SK-N-SH (cell line): ENCODE measurements at regions not wholly inside any gene's neighbourhood (a gene's known extent, or its start where the extent isn't known, plus 50 kb on each side); places are given as distances from the start of the nearest gene placed in this dataset.

ENCODE experiments used
- CTCF ChIA-PET: fragments of 300-600, 350-600 bp; formaldehyde crosslinking; extraction: SDS; loops from one replicate; lab custom pipeline; 2021; lab: Yijun Ruan, JAX
- POLR2A ChIA-PET: fragments of 350-600 bp; sonication (Branson Sonifier 250); formaldehyde crosslinking; extraction: SDS; loops from one replicate; lab custom pipeline; 2020; ENCODE audit warnings: antibody characterized with exemption, inconsistent platforms; lab: Yijun Ruan, JAX
- DNase-seq: peaks from one replicate; pipeline ENCODE4 v3.0.0; 2012
- H2AFZ ChIP-seq: fragments of 200-600 bp; sonication (generic); 2 replicates; pipeline ENCODE4 v1.8.1; 2016; ENCODE audit warnings: antibody characterized with exemption, mild to moderate bottlenecking, low read depth
- H3F3A ChIP-seq: fragments of 200-600 bp; sonication (generic); replicated peaks from 2 replicates; pipeline ENCODE3; 2016; ENCODE audit warnings: antibody characterized with exemption, mild to moderate bottlenecking; ENCODE audit not compliant: insufficient read depth
- H3K27ac ChIP-seq, 2 experiments: fragments of 200-500 bp in 1 of 2; fragments of 200-600 bp in 1 of 2; sonication (Bioruptor generic) in 1 of 2; sonication (generic), shearing (Covaris generic) in 1 of 2; 2 replicates each; pipeline versions ENCODE4 v1.5.1 to v1.6.1; 2014 to 2016; ENCODE audit warnings: low read depth in 2 of 2, inconsistent platforms in 1 of 2, low read length in 1 of 2, mild to moderate bottlenecking in 1 of 2, mixed read lengths in 1 of 2
- H3K27me3 ChIP-seq: fragments of 200-600 bp; sonication (generic), shearing (Covaris generic); 2 replicates; pipeline ENCODE4 v1.6.1; 2016; ENCODE audit warnings: mixed run types; ENCODE audit not compliant: insufficient read depth
- H3K36me3 ChIP-seq, 2 experiments: fragments of 200-500 bp in 1 of 2; fragments of 200-600 bp in 1 of 2; sonication (Bioruptor generic) in 1 of 2; sonication (generic) in 1 of 2; replicated peaks in 1 of 2; 2 replicates each; pipeline versions ENCODE3 to v1.5.1; 2014 to 2016; ENCODE audit warnings: low read length in 1 of 2, mild to moderate bottlenecking in 1 of 2; ENCODE audit not compliant: insufficient read depth in 2 of 2, control insufficient read depth in 1 of 2
- H3K4me1 ChIP-seq, 2 experiments: fragments of 200-500 bp in 1 of 2; fragments of 200-600 bp in 1 of 2; sonication (Bioruptor generic) in 1 of 2; sonication (generic), shearing (Covaris generic) in 1 of 2; 2 replicates each; pipeline versions ENCODE4 v1.5.1 to v1.6.1; 2014 to 2016; ENCODE audit warnings: low read depth in 1 of 2, low read length in 1 of 2, mixed run types in 1 of 2; ENCODE audit not compliant: insufficient read depth in 2 of 2, control insufficient read depth in 1 of 2
- H3K4me2 ChIP-seq: fragments of 200-600 bp; sonication (generic), shearing (Covaris generic); 2 replicates; pipeline ENCODE4 v1.6.1; 2017; ENCODE audit warnings: mixed run types
- H3K4me3 ChIP-seq, 2 experiments: fragments of 200-500 bp in 1 of 2; fragments of 200-600 bp in 1 of 2; sonication (Bioruptor generic) in 1 of 2; sonication (generic), shearing (Covaris generic) in 1 of 2; 2 replicates each; pipeline versions ENCODE4 v1.5.1 to v1.8.1; 2014 to 2016; ENCODE audit warnings: low read depth in 2 of 2, inconsistent platforms in 1 of 2, low read length in 1 of 2, mild to moderate bottlenecking in 1 of 2, mixed read lengths in 1 of 2, moderate library complexity in 1 of 2
- H3K79me2 ChIP-seq: fragments of 200-600 bp; sonication (generic); 2 replicates; pipeline ENCODE4 v1.8.1; 2017; ENCODE audit warnings: mild to moderate bottlenecking; ENCODE audit not compliant: insufficient read depth
- H3K9ac ChIP-seq: fragments of 200-600 bp; sonication (generic); 2 replicates; pipeline ENCODE4 v1.6.1; 2017; ENCODE audit warnings: mixed run types
- H3K9me2 ChIP-seq: fragments of 200-600 bp; sonication (generic); 2 replicates; pipeline ENCODE4 v1.6.1; 2017; ENCODE audit warnings: mixed run types
- H3K9me3 ChIP-seq: fragments of 200-600 bp; sonication (generic); 2 replicates; pipeline ENCODE4 v1.6.1; 2017; ENCODE audit warnings: mixed run types, mild to moderate bottlenecking, moderate library complexity
- H4K20me1 ChIP-seq: fragments of 200-600 bp; sonication (generic); 2 replicates; pipeline ENCODE4 v1.6.1; 2017; ENCODE audit warnings: mild to moderate bottlenecking, mixed run types; ENCODE audit not compliant: insufficient read depth
- ELF1 ChIP-seq: IDR thresholded peaks from 2 replicates; pipeline ENCODE4 v1.4.0; 2012
- FOSL2 ChIP-seq: IDR thresholded peaks from 2 replicates; pipeline ENCODE4 v1.4.0; 2012; ENCODE audit warnings: low read depth, mild to moderate bottlenecking, moderate library complexity, borderline replicate concordance
- FOXJ3 ChIP-seq: sonication (generic); formaldehyde crosslinking; IDR thresholded peaks from 2 replicates; pipeline ENCODE4 v1.5.1; 2020; ENCODE audit warnings: mild to moderate bottlenecking, missing genetic modification reagents
- GATA2 ChIP-seq: sonication (generic); formaldehyde crosslinking; IDR thresholded peaks from 2 replicates; pipeline ENCODE4 v1.5.0; 2020; ENCODE audit warnings: mild to moderate bottlenecking, missing genetic modification reagents
- JUND ChIP-seq: IDR thresholded peaks from 2 replicates; pipeline ENCODE4 v1.4.0; 2012
- NRF1 ChIP-seq: IDR thresholded peaks from 2 replicates; pipeline ENCODE4 v1.6.1; 2012; ENCODE audit warnings: low read depth, mild to moderate bottlenecking, low read length
- RAD21 ChIP-seq: IDR thresholded peaks from 2 replicates; pipeline ENCODE4 v1.6.1; 2012; ENCODE audit warnings: mild to moderate bottlenecking, low read length
- RCOR1 ChIP-seq: fragments of 150-350 bp; IDR thresholded peaks from 2 replicates; pipeline ENCODE4 v1.6.1; 2017; ENCODE audit warnings: antibody characterized with exemption, low read length
- RXRA ChIP-seq: IDR thresholded peaks from 2 replicates; pipeline ENCODE4 v1.4.0; 2012; ENCODE audit warnings: low read depth, mild to moderate bottlenecking, borderline replicate concordance
- SIN3A ChIP-seq: IDR thresholded peaks from 2 replicates; pipeline ENCODE4 v1.6.1; 2012; ENCODE audit warnings: low read depth, mild to moderate bottlenecking, low read length, moderate library complexity, borderline replicate concordance
- SMC3 ChIP-seq: IDR thresholded peaks from 2 replicates; pipeline ENCODE4 v1.6.1; 2012; ENCODE audit warnings: low read depth, low read length, improper control_type of control experiment
- TAF1 ChIP-seq: IDR thresholded peaks from 2 replicates; pipeline ENCODE4 v1.6.1; 2012; ENCODE audit warnings: low read depth, mild to moderate bottlenecking, low read length, moderate library complexity, borderline replicate concordance
- TEAD4 ChIP-seq: IDR thresholded peaks from 2 replicates; pipeline ENCODE4 v1.4.0; 2012; ENCODE audit warnings: mild to moderate bottlenecking, borderline replicate concordance; ENCODE audit not compliant: insufficient read depth
- WGBS: methylation state at CpG from one replicate; pipeline ENCODE4 v1.1.6; 2017; ENCODE audit warnings: low lambda C conversion rate; 5-methylcytosine and 5-hydroxymethylcytosine counted together
- TF ChIP-seq, protein P1 (sequence below): fragments of 150-350 bp; IDR thresholded peaks from 2 replicates; pipeline ENCODE4 v1.6.1; 2016; ENCODE audit warnings: mild to moderate bottlenecking, low read depth, low read length
- TF ChIP-seq, protein P2 (sequence below): IDR thresholded peaks from 2 replicates; pipeline ENCODE4 v1.4.0; 2012; ENCODE audit warnings: low read depth, borderline replicate concordance
- TF ChIP-seq, protein P3 (sequence below): IDR thresholded peaks from 2 replicates; pipeline ENCODE4 v1.4.0; 2012; ENCODE audit warnings: low read depth, borderline replicate concordance
- TF ChIP-seq, protein P4 (sequence below): IDR thresholded peaks from 2 replicates; pipeline ENCODE4 v1.4.0; 2012; ENCODE audit warnings: low read depth
- TF ChIP-seq, protein P5 (sequence below): IDR thresholded peaks from 2 replicates; pipeline ENCODE4; 2012

DNA sequence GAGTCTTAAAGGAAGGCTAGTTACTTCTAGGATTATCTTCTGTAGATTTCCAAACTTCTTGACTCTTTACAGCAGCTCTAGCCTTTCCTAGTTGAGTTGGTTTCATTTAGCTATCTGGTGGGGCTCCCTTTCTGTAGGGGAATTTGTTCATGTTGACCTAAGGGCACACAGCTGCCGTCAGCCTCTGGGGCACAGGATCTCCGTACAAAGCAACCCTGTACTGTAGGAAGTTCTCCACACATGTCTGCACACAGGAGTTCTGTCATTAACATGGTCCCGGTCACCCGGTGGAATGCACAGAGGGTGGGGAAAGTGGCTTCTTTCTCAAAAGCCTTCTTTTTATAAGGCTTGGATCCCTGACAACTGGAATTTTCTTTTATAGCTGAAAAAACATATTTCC, 88.7 kb upstream of the TNIK start:
- Histone ChIP-seq H3K4me1 (no peaks in the 10 kb centered on the region), H3K36me3 (no peaks in the 10 kb centered on the region), H2AFZ (no peak overlapping the region), H3K27me3 (no peaks in the 10 kb centered on the region), H3F3A (no peaks in the 10 kb centered on the region), H3K79me2 (no peaks in the 10 kb centered on the region), H4K20me1 (no peaks in the 10 kb centered on the region), H3K9ac (no peak overlapping the region), H3K9me2 (no peaks in the 10 kb centered on the region)
- DNase-seq: no peak
- WGBS: 96% methylated on average over 4 of the region's 4 CpGs
- TF ChIP-seq SMC3 (no peak), FOXJ3 (CRISPR knock-in tag) (no peak), TAF1 (no peak), NRF1 (no peak), FOSL2 (no peak), SIN3A (no peak), JUND (no peak), ELF1 (no peak), RAD21 (no peak), RXRA (no peak), TEAD4 (no peak), RCOR1 (no peak), GATA2 (no peak)
- TF ChIP-seq, protein P1, sequence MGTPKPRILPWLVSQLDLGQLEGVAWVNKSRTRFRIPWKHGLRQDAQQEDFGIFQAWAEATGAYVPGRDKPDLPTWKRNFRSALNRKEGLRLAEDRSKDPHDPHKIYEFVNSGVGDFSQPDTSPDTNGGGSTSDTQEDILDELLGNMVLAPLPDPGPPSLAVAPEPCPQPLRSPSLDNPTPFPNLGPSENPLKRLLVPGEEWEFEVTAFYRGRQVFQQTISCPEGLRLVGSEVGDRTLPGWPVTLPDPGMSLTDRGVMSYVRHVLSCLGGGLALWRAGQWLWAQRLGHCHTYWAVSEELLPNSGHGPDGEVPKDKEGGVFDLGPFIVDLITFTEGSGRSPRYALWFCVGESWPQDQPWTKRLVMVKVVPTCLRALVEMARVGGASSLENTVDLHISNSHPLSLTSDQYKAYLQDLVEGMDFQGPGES: no peak
- TF ChIP-seq, protein P2, sequence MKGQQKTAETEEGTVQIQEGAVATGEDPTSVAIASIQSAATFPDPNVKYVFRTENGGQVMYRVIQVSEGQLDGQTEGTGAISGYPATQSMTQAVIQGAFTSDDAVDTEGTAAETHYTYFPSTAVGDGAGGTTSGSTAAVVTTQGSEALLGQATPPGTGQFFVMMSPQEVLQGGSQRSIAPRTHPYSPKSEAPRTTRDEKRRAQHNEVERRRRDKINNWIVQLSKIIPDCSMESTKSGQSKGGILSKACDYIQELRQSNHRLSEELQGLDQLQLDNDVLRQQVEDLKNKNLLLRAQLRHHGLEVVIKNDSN: no peak
- TF ChIP-seq, protein P3, sequence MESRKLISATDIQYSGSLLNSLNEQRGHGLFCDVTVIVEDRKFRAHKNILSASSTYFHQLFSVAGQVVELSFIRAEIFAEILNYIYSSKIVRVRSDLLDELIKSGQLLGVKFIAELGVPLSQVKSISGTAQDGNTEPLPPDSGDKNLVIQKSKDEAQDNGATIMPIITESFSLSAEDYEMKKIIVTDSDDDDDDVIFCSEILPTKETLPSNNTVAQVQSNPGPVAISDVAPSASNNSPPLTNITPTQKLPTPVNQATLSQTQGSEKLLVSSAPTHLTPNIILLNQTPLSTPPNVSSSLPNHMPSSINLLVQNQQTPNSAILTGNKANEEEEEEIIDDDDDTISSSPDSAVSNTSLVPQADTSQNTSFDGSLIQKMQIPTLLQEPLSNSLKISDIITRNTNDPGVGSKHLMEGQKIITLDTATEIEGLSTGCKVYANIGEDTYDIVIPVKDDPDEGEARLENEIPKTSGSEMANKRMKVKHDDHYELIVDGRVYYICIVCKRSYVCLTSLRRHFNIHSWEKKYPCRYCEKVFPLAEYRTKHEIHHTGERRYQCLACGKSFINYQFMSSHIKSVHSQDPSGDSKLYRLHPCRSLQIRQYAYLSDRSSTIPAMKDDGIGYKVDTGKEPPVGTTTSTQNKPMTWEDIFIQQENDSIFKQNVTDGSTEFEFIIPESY: no peak
- TF ChIP-seq, protein P4, sequence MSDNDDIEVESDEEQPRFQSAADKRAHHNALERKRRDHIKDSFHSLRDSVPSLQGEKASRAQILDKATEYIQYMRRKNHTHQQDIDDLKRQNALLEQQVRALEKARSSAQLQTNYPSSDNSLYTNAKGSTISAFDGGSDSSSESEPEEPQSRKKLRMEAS: no peak
- TF ChIP-seq, protein P5, sequence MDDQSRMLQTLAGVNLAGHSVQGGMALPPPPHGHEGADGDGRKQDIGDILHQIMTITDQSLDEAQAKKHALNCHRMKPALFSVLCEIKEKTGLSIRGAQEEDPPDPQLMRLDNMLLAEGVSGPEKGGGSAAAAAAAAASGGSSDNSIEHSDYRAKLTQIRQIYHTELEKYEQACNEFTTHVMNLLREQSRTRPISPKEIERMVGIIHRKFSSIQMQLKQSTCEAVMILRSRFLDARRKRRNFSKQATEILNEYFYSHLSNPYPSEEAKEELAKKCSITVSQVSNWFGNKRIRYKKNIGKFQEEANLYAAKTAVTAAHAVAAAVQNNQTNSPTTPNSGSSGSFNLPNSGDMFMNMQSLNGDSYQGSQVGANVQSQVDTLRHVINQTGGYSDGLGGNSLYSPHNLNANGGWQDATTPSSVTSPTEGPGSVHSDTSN: no peak
- TF ChIP-seq, all 33 proteins: peak for 0
- Histone ChIP-seq H3K27ac (no peak overlapping the region), H3K4me3 (no peak overlapping the region), H3K9me3 (no peaks in the 10 kb centered on the region), H3K4me2 (no peak overlapping the region)
- ChIA-PET POLR2A (no interaction called here), CTCF (interaction anchor here (0.6 to 1.5 kb wide), 6 partner anchors 9 to 586 kb away, joined by 3 to 4 read pairs (median 3); partner anchors contain the start of gene TNIK)
